PC-9 (cell line): ENCODE measurements at regions not wholly inside any gene's neighbourhood (a gene's known extent, or its start where the extent isn't known, plus 50 kb on each side); places are given as distances from the start of the nearest gene placed in this dataset.

ENCODE experiments used
- CTCF ChIP-seq: fragments of 200-600 bp; sonication (generic); conservative IDR thresholded peaks from 2 replicates; pipeline ENCODE4 v1.6.1; 2017; ENCODE audit warnings: mixed run types, antibody characterized with exemption, mild to moderate bottlenecking, moderate library complexity
- EZH2 ChIP-seq: fragments of 200-600 bp; sonication (generic); IDR thresholded peaks from 2 replicates; pipeline ENCODE4 v1.8.0; 2017; ENCODE audit warnings: antibody characterized with exemption, low read depth

- no peak for TF ChIP-seq CTCF
- TF ChIP-seq EZH2, result no peak
Observed at GRCh38 chr2:64876137-64876647, 113.0 kb upstream of the SLC1A4 start.
